Keratinocyte (primary cell): ENCODE measurements at regions not wholly inside any gene's neighbourhood (a gene's known extent, or its start where the extent isn't known, plus 50 kb on each side); places are given as distances from the start of the nearest gene placed in this dataset.

Experiments used
- DNase-seq: peaks from one replicate; pipeline ENCODE4 v3.0.0-alpha.2; 2011; ENCODE audit warnings: low read depth, missing footprints, low spot score
- FAIRE-seq: peaks from 2 replicates; lab custom pipeline; 2011; peaks lifted over from hg19 to GRCh38; lab: Jason Lieb, UNC
- H2AFZ ChIP-seq: 2 replicates; pipeline ENCODE4 v1.6.0; 2012; ENCODE audit warnings: low read length, control low read depth, inconsistent platforms; ENCODE audit not compliant: control insufficient read depth
- H3K27ac ChIP-seq: 2 replicates; pipeline ENCODE4 v1.5.1; 2011; ENCODE audit warnings: low read length; ENCODE audit not compliant: control insufficient read depth, insufficient read depth
- H3K27me3 ChIP-seq: 3 replicates; pipeline ENCODE4 v1.6.0; 2011; ENCODE audit warnings: low read length; ENCODE audit not compliant: control insufficient read depth, insufficient read depth; ENCODE audit errors: extremely low read depth
- H3K36me3 ChIP-seq, 2 experiments: 2 replicates in 1 of 2; 3 replicates in 1 of 2; pipeline ENCODE4 v1.5.1; 2011; ENCODE audit warnings: low read length in 2 of 2, mild to moderate bottlenecking in 1 of 2; ENCODE audit not compliant: control insufficient read depth in 2 of 2, insufficient read depth in 2 of 2; ENCODE audit errors: extremely low read depth in 1 of 2
- H3K4me1 ChIP-seq: 3 replicates; pipeline ENCODE4 v1.5.1; 2011; ENCODE audit warnings: low read length; ENCODE audit not compliant: control insufficient read depth, insufficient read depth; ENCODE audit errors: extremely low read depth
- H3K4me2 ChIP-seq: 3 replicates; pipeline ENCODE4 v1.6.0; 2011; ENCODE audit warnings: low read depth, low read length; ENCODE audit not compliant: control insufficient read depth, insufficient read depth; ENCODE audit errors: extremely low read depth
- H3K4me3 ChIP-seq, 3 experiments: fragments of 200-600 bp in 1 of 3; sonication (generic) in 1 of 3; 2 replicates in 2 of 3; 3 replicates in 1 of 3; pipeline ENCODE4 v1.5.1; 2011 to 2016; ENCODE audit warnings: low read length in 3 of 3, mild to moderate bottlenecking in 3 of 3, control low read depth in 2 of 3, inconsistent platforms in 1 of 3, low read depth in 1 of 3, mixed read lengths in 1 of 3, mixed run types in 1 of 3, moderate library complexity in 1 of 3; ENCODE audit not compliant: control insufficient read depth in 2 of 3, insufficient read depth in 2 of 3; ENCODE audit errors: extremely low read depth in 1 of 3
- H3K79me2 ChIP-seq: 2 replicates; pipeline ENCODE4 v1.6.0; 2012; ENCODE audit warnings: low read length; ENCODE audit not compliant: control insufficient read depth, insufficient read depth
- H3K9ac ChIP-seq: 3 replicates; pipeline ENCODE4 v1.6.0; 2011; ENCODE audit warnings: low read length; ENCODE audit not compliant: control insufficient read depth, insufficient read depth; ENCODE audit errors: extremely low read depth
- H3K9me1 ChIP-seq: 3 replicates; pipeline ENCODE4 v1.6.0; 2011; ENCODE audit warnings: low read length; ENCODE audit not compliant: control insufficient read depth, insufficient read depth; ENCODE audit errors: extremely low read depth
- H3K9me3 ChIP-seq: 2 replicates; pipeline ENCODE4 v1.5.1; 2012; ENCODE audit warnings: low read depth, low read length; ENCODE audit not compliant: control insufficient read depth
- H4K20me1 ChIP-seq: 3 replicates; pipeline ENCODE4 v1.6.0; 2011; ENCODE audit warnings: low read length; ENCODE audit not compliant: control insufficient read depth, insufficient read depth; ENCODE audit errors: extremely low read depth
- CTCF ChIP-seq, 3 experiments: IDR thresholded peaks in 1 of 3; conservative IDR thresholded peaks in 1 of 3; optimal IDR thresholded peaks in 1 of 3; 2 replicates in 2 of 3; 3 replicates in 1 of 3; pipeline versions ENCODE3 to v1.5.1; 2011; ENCODE audit warnings: low read length in 3 of 3, mild to moderate bottlenecking in 3 of 3, moderate library complexity in 2 of 3, control low read depth in 1 of 3, inconsistent platforms in 1 of 3; ENCODE audit not compliant: insufficient read depth in 2 of 3; ENCODE audit errors: extremely low read depth in 1 of 3
- EZH2 ChIP-seq: IDR thresholded peaks from one replicate; pipeline ENCODE4 v1.6.1; 2012; ENCODE audit warnings: inconsistent platforms, mild to moderate bottlenecking, low read length, moderate library complexity
- dilution Hi-C: fragments of 300-500 bp; cut with MboI; formaldehyde crosslinking; loops from one replicate; pipeline ENCODE4 v1.7.0; 2020; ENCODE audit warnings: low sequenced_read_pairs; ENCODE audit not compliant: extremely low pct_ligation_motif_present

DNA sequence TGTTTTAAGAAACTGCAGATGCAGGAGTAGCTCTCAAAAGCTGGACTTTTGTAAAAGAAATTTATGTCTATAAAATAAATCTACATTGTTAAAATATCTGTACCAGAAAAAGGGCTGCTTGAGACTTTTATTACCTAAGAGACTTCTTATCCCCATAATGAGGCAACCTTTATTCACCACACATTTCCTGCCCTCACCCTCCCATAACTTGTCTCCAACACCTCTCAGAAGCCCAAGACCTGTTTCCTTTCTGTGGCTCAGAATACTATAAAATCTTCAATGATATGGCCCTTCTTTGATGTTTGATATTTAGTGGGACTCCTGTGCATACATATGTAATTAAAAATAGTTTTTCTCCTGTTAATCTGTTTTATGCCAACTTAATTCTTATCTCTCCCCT lies 141.5 kb upstream of the FER start:
- Histone ChIP-seq H2AFZ (no peak overlapping the region), H3K27ac (no peak overlapping the region), H3K9me3 (no peaks in the 10 kb centered on the region), H4K20me1 (no peaks in the 10 kb centered on the region), H3K9ac (no peak overlapping the region), H3K27me3 (no peaks in the 10 kb centered on the region), H3K9me1 (no peaks in the 10 kb centered on the region), H3K79me2 (no peaks in the 10 kb centered on the region), H3K36me3 (no peaks in the 10 kb centered on the region), H3K4me1 (no peaks in the 10 kb centered on the region), H3K4me2 (no peak overlapping the region), H3K4me3 (no peak overlapping the region)
- FAIRE-seq: no peak
- dilution Hi-C loops: no loop called here
- TF ChIP-seq CTCF (optimal IDR thresholded peaks at IDR 0.05 in 1 of 3, IDR thresholded peaks at IDR 0.05 in 1 of 3, conservative IDR thresholded peaks at IDR 0.05 in 1 of 3; ENCODE audit: extremely low read depth in 1 of 3, insufficient read depth in 2 of 3, low read length in 3 of 3): no peak
- TF ChIP-seq EZH2: no peak
- no peak for DNase-seq

- dilution Hi-C loops: no loop called here
- Histone ChIP-seq H3K9ac (no peak overlapping the region), H3K36me3 (no peaks in the 10 kb centered on the region), H3K4me3 (no peak overlapping the region), H3K27ac (no peak overlapping the region), H3K9me1 (no peaks in the 10 kb centered on the region), H3K4me1 (no peaks in the 10 kb centered on the region), H2AFZ (no peak overlapping the region), H3K27me3 (no peaks in the 10 kb centered on the region), H3K9me3 (no peaks in the 10 kb centered on the region), H3K79me2 (no peaks in the 10 kb centered on the region), H3K4me2 (no peak overlapping the region), H4K20me1 (no peaks in the 10 kb centered on the region)
- FAIRE-seq (no peak), DNase-seq (no peak)
- TF ChIP-seq CTCF (optimal IDR thresholded peaks at IDR 0.05 in 1 of 3, IDR thresholded peaks at IDR 0.05 in 1 of 3, conservative IDR thresholded peaks at IDR 0.05 in 1 of 3; ENCODE audit: extremely low read depth in 1 of 3, insufficient read depth in 2 of 3, low read length in 3 of 3) (no peak), EZH2 (no peak)
These were observed 144.9 kb upstream of the FER start for GRCh38 chr5:108602830-108603229.
